NCI-H82 (cell line): ENCODE measurements at regions not wholly inside any gene's neighbourhood (a gene's known extent, or its start where the extent isn't known, plus 50 kb on each side); places are given as distances from the start of the nearest gene placed in this dataset.
"Not testable (repeated sequence)": the region's sequence is repeated elsewhere in the genome, so short reads cannot be mapped to it uniquely, and the experiment has no call there.

Source experiments
- DNase-seq: peaks from one replicate; lab custom pipeline; 2025; lab: John Stamatoyannopoulos, UW

DNA sequence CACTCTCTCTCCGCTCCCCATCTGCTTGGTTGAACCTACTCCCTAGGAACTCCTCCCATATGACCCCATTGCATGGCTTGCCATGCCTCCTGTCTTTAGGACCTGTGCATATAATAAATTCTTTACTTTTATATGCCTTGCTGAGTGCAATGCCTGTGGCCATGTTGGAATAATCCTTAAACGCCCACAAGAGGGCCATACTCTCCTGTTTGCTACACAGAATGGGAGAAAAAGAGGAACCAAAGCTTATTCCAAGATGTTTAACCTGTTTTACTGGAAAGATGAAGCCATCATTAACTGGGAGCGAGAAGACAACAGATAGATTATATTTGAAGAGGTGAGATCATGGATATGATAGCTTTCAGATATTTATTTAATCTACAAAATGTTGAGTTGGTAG is 1097.8 kb downstream of the NAALADL2 start:
- DNase-seq = no peak

DNA sequence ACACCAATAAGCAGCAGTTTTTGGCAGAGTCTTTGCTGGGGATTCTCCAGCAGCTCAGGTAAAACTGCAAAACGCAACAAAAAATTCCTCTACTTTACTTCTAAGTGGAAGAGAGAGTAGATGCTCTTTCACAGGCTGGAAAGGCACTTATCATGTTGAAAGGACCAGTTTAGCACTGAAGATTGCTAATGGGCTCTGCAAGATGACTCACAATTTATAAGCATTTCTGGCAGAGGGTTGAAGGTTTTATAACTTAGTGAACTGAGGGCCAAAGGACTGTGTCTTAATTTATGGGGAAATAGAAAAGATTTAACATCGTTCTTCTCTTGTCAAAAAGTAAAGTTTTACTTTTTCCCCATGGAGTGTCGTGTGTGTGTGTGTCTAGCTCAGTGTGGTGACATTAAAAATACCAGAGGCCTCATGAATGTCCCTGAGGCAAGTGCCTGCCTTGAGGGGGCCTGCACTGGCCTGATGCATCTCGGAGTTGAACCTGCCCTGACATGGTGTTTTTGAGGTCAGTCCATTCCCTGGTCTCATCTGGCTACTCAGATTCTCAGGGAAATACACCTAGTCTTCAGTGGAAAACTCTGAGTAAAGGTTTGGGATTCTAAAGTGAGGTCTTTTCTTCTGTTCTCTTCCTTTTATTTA is 1092.0 kb downstream of the NAALADL2 start:
- no peak for DNase-seq

DNA sequence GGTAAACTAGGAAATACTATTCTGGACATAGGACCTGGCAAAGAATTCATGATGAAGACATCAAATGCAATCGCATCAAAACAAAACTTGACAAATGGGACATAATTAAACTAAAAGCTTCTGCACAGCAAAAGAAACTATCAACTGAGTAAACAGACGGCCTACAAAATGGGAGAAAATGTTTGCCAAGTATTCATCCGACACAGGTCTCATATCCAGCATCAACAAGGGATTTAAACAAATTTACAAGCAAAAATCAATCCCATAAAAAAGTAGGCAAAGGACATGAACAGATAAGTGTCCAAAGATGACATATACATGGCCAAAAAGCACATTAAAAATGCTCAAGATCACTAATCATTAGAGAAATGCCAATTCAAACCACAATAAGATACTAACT is 1088.9 kb downstream of the NAALADL2 start:
- DNase-seq = no peak

DNA sequence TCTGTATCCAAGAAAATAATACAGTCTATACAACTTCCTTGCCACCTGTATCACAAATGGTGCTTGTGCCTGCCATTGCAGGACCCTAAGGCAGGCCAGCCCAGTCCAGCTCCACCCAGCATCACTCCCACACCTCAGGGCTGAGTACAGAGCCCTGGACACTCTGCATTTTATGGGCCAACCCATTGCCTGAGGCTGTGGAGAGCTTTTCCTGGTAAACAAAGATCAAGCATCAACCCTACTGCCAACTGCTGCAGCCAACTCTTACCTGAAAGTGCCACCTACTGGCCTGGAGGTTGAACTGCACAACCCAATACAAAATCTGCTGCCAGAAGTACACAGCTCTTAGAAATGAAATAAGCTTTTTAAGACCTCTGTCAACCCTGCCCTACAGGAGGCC is 1082.2 kb downstream of the NAALADL2 start:
- peak; percentile 50 for DNase-seq

DNA sequence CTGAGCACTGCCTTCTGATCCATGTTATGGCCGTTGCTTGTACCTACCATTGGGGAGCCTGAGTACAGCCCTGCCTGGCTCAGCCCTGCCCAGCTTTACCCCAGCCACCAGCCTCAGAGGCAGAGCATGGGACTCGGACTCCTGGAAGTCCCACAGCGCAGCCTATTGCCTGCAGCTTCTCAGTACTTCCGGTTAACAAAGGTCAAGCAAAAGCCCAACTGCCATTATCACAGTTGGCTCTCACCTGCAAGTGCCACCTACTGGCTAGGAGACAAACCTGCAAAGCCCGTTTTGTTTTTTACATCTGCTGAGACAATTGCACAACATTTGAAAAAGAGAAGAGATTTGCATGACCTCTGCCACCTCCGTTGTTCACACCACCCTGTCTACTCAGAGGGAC is 1081.7 kb downstream of the NAALADL2 start:
- DNase-seq = peak; percentile 55

DNA sequence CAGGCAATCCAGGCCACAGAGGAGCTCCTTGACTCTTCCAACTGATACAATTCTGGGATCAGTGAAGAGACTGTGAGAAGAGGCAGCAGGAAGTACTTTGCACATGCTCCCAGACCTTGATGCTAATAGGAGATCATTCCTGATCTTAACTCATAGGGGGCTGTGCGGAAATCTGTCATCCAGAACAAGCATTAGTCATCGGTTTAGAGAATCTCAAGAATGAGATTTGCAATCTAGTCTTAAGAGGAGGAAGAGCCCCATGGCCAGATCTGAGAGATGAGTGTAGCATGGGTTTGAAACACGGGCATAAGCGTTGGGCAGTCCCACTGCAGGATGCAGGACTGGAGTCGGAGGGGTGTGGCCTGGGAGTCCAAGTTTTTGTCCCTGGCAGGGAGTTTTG is 1081.1 kb downstream of the NAALADL2 start:
- DNase-seq = peak; percentile 38

DNA sequence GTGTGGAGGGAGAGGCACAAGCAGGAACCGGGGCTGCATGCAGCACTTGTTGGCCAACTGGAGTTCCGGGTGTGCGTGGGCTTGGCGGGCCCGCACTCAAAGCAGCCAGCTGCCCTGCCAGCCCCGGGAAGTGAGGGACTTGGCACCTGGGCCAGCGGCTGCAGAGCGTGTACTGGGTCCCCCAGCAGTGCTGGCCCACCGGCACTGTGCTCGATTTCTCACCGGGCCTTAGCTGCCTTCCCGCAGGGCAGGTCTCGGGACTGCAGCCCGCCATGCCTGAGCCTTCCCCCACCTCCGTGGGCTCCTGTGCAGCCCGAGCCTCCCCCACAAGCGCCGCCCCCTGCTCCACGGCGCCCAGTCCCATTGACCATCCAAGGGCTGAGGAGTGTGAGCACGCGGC is 1078.2 kb downstream of the NAALADL2 start:
- DNase-seq = not testable (repeated sequence)

DNA sequence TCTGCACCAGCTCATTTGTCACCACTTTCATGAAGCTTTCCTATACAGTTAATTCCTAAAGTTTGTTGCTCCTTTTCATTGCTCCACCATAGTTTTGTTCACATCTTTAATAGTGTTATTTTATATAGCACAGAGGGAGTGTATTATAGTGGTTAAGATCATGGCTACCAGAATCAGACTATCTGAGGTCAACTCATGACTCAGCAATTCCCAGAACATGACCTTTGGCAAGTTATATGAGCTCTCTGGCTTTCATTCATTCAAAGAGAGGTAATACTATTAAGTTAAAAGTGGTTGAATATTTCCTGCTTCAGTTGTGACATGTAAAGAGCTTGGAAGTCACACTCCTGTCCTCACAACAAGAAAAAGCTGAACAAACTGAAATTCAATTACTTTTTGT is 1073.5 kb downstream of the NAALADL2 start:
- no peak for DNase-seq

DNA sequence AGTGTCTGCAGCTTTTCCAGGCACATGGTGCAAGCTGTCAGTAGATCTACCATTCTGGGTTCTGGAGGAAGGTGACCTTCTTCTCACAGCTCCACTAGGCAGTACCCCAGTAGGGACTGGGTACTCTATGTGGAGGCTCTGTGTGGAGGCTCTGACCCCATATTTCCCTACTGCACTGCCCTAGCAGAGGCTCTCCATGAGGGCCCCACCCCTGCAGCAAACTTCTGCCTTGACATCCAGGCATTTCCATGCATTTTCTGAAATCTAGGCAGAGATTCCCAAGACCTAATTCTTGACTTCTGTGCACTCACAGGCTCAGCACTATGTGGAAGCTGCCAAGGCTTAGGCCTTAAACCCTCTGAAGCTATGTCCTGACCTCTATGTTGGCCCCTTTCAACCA is 1060.0 kb downstream of the NAALADL2 start:
- DNase-seq = no peak

DNA sequence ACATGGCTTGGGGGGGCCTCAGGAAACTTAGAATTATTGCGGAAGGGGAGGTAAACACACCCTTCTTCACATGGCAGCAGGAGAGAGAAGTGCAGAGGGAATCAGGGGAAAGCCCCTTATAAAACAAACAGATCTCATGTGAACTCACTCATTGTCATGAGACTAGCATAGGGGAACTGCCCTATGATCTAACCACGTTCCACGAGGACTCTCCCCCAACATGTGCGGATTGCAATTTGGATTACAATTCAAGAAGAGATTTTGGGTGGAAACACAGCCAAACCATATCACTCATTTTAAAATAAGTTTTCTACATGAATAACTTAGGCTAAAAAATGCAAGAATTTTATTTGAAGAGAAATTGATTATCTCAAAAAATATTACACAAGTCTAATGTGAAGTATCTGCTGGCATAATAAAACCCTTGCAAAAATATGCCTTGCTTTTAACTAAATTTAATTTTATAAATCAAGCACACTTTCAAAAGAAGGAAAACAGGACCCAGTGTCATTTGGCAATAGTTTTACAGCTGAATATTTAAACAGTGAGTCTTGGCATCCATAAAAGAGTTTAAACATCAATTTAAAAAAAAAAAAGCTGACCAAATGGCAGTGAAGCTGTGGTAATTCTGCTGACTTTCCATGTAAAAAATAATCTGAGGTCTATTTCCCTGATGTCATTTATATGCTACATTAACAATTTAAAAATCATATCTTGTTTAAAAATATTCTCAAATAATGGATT is 1057.2 kb downstream of the NAALADL2 start:
- DNase-seq = no peak

DNA sequence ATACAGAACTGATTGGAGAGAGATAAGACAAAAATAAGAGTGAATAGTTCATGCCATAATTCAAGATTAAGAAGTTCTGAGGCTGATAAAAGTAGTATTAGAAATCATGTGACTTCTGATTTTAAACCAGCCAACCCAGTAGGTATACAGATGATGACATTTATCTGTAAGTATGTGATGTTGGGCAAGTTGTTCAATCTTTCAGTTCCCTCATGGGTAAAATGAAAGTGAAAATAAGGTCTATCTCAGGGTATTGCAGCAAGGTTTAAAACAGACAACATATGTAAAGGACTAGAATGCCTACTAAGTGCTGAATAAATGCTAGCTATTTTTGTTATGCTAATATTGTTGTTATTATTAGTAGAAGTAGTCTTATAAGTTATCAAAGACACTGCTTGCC is 1055.7 kb downstream of the NAALADL2 start:
- no peak for DNase-seq

DNA sequence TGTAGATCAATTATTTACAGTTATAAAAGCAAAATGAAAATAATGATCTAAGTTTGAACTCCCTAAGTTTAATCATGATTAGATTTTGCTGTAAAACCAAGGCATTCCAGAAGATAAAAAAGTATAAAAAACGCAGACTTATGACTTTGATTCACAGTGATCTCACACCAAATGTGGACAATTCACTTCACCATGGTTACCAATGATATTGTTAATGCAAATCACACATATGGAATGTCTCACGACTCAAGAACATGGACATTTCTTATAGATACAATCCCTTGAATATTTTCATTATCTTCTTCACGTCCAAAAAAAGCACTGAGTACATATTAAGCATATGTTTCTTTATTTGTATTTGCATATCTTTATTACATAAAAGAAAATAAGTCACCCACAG is 1054.2 kb downstream of the NAALADL2 start:
- DNase-seq = no peak

DNA sequence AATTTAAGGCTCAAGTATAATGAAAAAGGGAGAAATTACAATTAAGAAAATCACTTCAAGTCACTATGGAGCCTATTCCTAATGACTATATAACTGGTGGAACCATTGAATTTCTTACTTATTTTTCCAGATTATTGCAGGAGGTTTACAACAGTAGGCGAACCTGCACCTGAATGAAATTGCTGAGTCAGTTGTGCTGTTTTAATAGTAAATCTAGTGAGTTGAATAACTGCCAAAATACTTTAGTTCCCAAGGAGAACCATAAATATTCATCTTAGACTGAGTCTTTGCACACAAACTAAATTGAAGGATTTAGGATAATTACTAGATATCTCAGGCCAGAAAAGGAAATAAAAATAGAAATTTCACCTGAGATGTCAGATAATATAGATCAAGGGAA is 1052.8 kb downstream of the NAALADL2 start:
- DNase-seq = no peak

DNA sequence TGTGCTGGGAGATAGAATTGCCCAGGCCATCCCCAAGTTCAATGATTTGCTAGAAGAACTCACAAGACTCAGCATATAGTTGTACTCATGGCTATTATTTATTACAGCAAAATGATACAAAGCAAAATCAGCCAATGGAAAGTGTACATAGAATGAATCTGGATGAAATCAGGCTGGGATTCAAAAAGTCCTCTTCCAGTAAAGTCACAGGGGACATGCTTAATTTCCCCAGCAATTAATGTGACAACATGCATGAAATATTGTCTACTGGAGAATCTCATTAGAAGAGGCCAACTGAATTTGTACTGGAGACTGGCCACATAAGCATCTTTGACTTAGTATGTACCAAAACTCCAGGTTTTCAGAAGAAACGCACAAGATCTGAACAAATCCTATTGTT is 1043.1 kb downstream of the NAALADL2 start:
- DNase-seq = no peak

DNA sequence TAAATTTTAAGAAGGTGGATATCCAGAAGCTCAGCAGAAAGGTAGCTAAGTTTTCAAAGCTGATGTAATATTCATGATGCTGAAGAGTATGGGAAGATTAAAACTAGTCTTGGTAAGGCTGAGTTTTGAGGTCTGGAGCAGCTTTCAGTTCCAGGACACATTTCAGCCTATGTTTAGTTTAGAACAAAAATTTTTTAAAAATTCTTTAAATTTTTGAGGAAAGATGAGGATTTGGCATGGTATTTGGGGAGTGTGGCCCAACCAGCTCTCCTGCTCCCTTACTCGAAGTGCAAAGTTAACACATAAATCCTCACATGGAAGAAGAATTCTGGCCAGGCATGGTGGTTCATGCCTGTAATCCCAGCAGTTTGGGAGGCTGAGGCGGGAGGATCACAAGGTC is 1039.1 kb downstream of the NAALADL2 start:
- DNase-seq = no peak

DNA sequence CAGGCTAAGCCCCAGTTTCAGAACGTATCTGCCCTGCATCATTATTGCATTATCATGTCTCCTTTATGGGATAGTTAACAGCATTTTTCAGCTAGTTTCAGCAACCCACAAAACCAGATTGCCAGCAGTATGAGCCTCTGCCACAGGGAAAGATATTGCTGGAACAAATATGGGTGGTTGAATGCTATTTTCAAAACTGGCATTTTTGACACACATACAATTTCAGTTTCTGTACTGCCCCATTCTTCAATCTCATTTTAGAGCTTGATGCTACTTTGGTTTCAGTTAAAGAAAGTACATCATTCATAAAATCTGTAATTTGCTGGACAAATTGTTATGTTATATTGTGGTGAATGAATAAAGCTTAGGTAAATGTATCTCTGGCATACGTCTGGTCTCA is 1037.5 kb downstream of the NAALADL2 start:
- no peak for DNase-seq

DNA sequence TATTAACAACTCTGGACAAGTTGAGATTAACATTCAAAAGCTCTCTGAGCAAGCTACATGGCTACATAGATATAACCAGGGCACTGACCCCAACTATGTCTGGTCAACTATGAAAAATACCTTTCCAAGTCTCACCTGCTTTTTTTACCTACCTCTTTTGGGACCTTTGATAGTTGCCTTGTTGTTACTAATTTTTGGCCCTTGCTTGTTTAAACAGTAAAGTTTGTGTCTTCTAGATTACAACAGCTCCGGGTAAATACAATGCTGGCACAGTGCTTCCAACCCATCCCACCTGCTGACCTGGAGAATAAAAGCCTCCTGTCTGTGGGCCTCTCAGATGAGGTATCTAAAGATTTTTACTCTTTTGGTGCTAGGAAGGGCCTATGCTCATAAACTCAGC is 1036.6 kb downstream of the NAALADL2 start:
- DNase-seq = no peak

DNA sequence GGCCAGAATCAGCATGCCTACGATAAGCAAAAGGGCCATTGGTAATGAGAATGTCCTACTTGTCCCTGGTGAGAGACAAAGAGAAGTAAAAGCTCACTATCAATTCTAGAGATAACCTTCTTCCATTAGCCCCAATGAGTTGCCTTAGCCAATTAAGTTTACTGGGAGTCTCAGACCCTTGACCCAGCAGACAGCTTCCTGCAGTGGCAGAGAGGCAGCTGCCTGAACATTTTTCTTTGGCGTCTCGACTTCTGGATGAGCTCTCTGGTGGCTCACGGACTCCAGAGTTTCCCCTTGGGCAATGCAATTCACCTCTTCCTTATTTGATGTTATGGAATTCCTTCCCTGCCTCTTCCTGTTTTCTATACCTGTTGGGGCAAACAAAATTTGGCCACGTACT is 1034.4 kb downstream of the NAALADL2 start:
- no peak for DNase-seq

DNA sequence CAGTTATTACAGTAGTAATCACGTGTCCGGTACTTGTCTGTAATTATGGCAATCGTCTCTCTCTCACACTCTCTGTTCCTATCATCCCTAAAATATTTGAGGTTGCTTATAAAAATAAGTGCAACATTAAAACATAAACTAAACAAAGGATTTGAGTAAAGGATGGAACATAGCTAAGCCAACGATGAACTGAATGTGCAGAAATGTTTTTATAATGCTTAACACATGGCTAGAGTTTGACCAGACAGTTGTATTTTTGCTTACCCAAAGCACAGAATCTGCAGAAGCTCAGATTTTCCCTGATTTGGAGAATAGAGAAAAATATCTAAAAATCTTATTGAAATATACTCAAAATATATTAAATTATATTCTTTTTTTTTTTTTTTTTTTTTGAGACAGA is 1030.9 kb downstream of the NAALADL2 start:
- DNase-seq = no peak

DNA sequence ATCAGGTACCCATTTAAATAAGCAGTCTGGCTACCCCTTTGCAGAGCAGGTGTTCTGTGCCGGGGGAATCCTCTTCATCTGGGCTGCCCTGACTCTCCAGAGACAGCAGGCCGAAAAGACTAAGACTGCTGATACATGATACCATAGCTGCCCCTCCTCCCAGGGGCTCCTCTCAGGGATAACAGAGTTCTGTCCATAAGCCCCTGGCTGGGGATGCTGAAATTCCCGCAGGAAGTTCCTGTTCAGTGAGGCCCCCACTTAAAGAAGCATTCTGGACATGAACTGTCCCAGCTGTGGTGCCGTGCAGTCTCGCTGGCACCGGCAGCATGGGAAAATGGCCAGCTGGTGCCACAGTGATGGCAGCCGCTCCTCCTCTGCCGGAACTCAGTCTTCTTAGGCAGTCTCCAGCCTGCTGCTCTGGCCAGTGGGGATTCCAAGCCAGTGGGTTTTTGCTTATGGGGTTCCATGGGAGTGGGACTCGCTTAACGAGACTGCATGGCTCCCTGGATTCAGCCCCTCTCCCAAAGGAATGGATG is 1026.2 kb downstream of the NAALADL2 start:
- DNase-seq = peak; percentile 65

DNA sequence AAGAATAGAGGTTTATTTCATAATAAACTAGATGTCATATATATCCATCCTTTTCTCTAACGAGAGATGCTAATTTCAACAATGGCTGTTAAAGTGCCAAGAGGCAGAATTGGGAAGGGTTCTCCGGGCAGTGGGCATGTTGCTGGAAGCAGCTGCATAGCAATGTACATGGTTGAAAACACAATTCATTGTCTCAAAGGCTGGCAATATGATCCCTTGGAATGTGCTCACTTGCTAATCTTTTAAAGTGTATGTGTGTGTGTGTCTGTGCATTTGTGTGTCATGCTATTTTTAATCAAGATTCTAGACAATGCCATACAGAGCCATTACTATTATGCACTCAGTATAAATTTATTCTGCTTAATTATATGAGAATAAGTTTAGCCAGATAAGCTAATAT is 1020.3 kb downstream of the NAALADL2 start:
- no peak for DNase-seq

DNA sequence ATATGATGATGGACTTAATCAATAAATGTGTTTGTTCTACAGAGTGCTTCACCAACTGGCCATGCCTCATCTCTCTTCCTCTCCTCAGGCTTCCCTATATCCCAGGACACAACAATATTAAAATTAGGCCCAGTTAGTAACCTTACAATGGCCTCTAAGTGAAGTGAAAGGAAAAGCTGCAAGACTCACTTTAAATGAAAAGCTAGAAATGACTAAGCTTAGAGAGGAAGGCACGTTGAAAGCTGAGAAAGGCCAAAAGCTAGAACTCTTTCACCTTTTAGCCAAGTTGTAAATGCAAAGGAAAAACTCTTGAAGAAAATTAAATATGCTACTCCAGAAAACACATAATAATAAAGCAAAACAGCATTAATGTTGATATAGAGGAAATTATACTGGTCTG is 1010.3 kb downstream of the NAALADL2 start:
- DNase-seq = no peak

DNA sequence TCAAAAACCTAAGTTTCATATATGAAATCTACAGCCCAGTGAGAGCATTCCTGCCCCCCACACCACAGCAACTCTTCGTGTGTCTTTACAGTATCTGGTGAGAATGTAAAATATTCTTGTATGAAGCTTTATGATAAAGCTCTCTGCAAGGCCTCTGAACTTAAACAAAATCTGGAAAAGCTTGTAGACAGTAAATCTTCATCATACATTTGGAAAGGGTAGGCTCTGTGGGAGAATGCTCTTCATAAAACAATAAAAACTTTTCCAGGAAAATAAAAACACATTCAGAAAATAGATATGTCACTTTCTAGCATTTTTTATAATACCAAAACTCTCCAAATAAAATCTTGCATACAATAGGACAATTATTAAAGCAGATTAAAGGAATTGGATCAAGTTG is 1009.5 kb downstream of the NAALADL2 start:
- no peak for DNase-seq

DNA sequence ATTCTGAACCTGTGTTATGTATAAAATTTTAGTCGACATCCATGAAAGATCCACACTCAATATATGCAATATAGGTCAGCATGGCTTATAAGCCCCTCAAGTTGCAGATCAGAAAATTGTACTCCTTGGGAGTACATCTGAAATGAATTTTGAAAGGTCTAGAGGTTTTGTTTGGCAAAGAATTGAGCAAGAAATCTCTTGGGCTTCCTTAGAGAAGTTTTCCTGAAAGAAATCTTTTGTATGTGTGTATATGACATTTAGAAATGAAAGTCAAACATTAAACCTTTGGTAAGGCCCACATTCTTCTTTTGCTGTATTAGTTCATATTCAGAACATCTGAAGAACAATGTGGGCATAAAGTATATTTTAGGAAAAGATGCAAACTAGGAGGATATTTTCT is 1006.6 kb downstream of the NAALADL2 start:
- DNase-seq = no peak
